Cardiac muscle cell (in vitro differentiated cells and primary cell): ENCODE measurements at regions not wholly inside any gene's neighbourhood (a gene's known extent, or its start where the extent isn't known, plus 50 kb on each side); places are given as distances from the start of the nearest gene placed in this dataset.

Experiments
- DNase-seq, 2 donors: peaks; one replicate each; pipeline versions ENCODE4 v3.0.0 to v3.0.0-alpha.2; 2010 to 2017; ENCODE audit warnings: low read depth in 1 of 2, low spot score in 1 of 2
- H3K27ac ChIP-seq: fragments of 200-600 bp; sonication (generic); 2 replicates; pipeline ENCODE4 v1.5.1; 2016
- H3K27me3 ChIP-seq: fragments of 200-600 bp; sonication (generic); 2 replicates; pipeline ENCODE4 v1.6.0; 2016; ENCODE audit warnings: control low read depth
- H3K36me3 ChIP-seq: fragments of 200-600 bp; sonication (generic); 2 replicates; pipeline ENCODE4 v1.5.1; 2016; ENCODE audit warnings: control low read depth
- H3K4me1 ChIP-seq: fragments of 200-600 bp; sonication (generic); 2 replicates; pipeline ENCODE4 v1.8.1; 2017; ENCODE audit warnings: low read depth, mild to moderate bottlenecking, mixed run types
- H3K4me3 ChIP-seq: fragments of 200-600 bp; sonication (generic); 2 replicates; pipeline ENCODE4 v1.5.1; 2016; ENCODE audit warnings: mild to moderate bottlenecking
- H3K9me3 ChIP-seq: fragments of 200-600 bp; sonication (generic); 2 replicates; pipeline ENCODE4 v1.5.1; 2017; ENCODE audit warnings: low read depth, mild to moderate bottlenecking, control low read depth
- TF ChIP-seq, protein P1 (sequence below): IDR thresholded peaks from 2 replicates; pipeline ENCODE4 v1.5.1; 2012; ENCODE audit warnings: low read depth, mild to moderate bottlenecking, low read length

- Histone ChIP-seq H3K4me1 (no peaks in the 10 kb centered on the region), H3K4me3 (no peak overlapping the region), H3K36me3 (no peaks in the 10 kb centered on the region), H3K27me3 (no peaks in the 10 kb centered on the region), H3K9me3 (no peaks in the 10 kb centered on the region), H3K27ac (no peak overlapping the region)
- TF ChIP-seq, protein P1, sequence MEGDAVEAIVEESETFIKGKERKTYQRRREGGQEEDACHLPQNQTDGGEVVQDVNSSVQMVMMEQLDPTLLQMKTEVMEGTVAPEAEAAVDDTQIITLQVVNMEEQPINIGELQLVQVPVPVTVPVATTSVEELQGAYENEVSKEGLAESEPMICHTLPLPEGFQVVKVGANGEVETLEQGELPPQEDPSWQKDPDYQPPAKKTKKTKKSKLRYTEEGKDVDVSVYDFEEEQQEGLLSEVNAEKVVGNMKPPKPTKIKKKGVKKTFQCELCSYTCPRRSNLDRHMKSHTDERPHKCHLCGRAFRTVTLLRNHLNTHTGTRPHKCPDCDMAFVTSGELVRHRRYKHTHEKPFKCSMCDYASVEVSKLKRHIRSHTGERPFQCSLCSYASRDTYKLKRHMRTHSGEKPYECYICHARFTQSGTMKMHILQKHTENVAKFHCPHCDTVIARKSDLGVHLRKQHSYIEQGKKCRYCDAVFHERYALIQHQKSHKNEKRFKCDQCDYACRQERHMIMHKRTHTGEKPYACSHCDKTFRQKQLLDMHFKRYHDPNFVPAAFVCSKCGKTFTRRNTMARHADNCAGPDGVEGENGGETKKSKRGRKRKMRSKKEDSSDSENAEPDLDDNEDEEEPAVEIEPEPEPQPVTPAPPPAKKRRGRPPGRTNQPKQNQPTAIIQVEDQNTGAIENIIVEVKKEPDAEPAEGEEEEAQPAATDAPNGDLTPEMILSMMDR = no peak
- no peak for DNase-seq
These were observed 119.5 kb downstream of the ATXN3L start for GRCh38 chrX:13200398-13200797.

DNA sequence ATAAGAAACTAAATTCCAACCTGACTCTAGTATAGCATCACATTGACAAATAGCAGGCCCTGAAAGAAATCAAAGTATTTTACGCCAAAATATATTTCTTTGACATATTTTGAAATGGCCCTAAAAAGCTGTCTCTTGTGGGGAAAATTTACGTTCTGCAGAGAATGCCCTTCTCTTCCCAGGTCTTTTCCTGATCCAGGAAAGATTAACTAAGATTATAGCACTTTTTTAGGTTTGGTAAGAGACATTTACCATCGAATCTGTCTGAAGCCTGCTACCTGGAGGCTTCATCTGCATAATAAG lies 121.1 kb downstream of the ATXN3L start:
- Histone ChIP-seq H3K27ac (no peak overlapping the region), H3K4me3 (no peak overlapping the region), H3K27me3 (no peaks in the 10 kb centered on the region), H3K9me3 (no peaks in the 10 kb centered on the region), H3K4me1 (peaks cover 3% of the 10 kb centered on the region), H3K36me3 (no peaks in the 10 kb centered on the region)
- no peak for DNase-seq
- TF ChIP-seq, protein P1 = no peak

GRCh38 chrX:13198056-13198761 lies 121.6 kb downstream of the ATXN3L start:
- Histone ChIP-seq H3K4me1 (peaks cover 3% of the 10 kb centered on the region), H3K27me3 (no peaks in the 10 kb centered on the region), H3K4me3 (no peak overlapping the region), H3K9me3 (no peaks in the 10 kb centered on the region), H3K27ac (no peak overlapping the region), H3K36me3 (no peaks in the 10 kb centered on the region)
- no peak for DNase-seq
- TF ChIP-seq, protein P1 = no peak

GRCh38 chrX:13196782-13197181 lies 123.1 kb downstream of the ATXN3L start:
- Histone ChIP-seq H3K4me1 (peaks cover 3% of the 10 kb centered on the region), H3K36me3 (no peaks in the 10 kb centered on the region), H3K9me3 (no peaks in the 10 kb centered on the region), H3K4me3 (no peak overlapping the region), H3K27ac (no peak overlapping the region), H3K27me3 (no peaks in the 10 kb centered on the region)
- TF ChIP-seq, protein P1 = no peak
- no peak for DNase-seq

- TF ChIP-seq, protein P1 = no peak
- Histone ChIP-seq H3K27ac (no peak overlapping the region), H3K4me1 (peaks cover 3% of the 10 kb centered on the region), H3K9me3 (no peaks in the 10 kb centered on the region), H3K4me3 (no peak overlapping the region), H3K27me3 (no peaks in the 10 kb centered on the region), H3K36me3 (no peaks in the 10 kb centered on the region)
- no peak for DNase-seq
These were observed 124.5 kb downstream of the ATXN3L start for GRCh38 chrX:13195340-13195739.
